DND-41 (cell line): ENCODE measurements at regions not wholly inside any gene's neighbourhood (a gene's known extent, or its start where the extent isn't known, plus 50 kb on each side); places are given as distances from the start of the nearest gene placed in this dataset.

Source experiments
- CTCF ChIP-seq: IDR thresholded peaks from 2 replicates; pipeline ENCODE4 v1.5.1; 2012; ENCODE audit warnings: borderline replicate concordance, low read length, moderate library complexity, mild to moderate bottlenecking; ENCODE audit not compliant: poor library complexity, severe bottlenecking; ENCODE audit errors: extremely low read depth
- EZH2 ChIP-seq: IDR thresholded peaks from 3 replicates; pipeline ENCODE4 v1.6.1; 2012; ENCODE audit warnings: borderline replicate concordance, low read depth, mild to moderate bottlenecking, moderate library complexity, low read length, inconsistent platforms; ENCODE audit not compliant: severe bottlenecking

- TF ChIP-seq CTCF (no peak), EZH2 (no peak)
Measured at GRCh38 chr17:77572851-77573250, 385.7 kb upstream of the TNRC6C start.
